IMR-90 (cell line): ENCODE measurements at regions not wholly inside any gene's neighbourhood (a gene's known extent, or its start where the extent isn't known, plus 50 kb on each side); places are given as distances from the start of the nearest gene placed in this dataset.

Experiments
- ATAC-seq: fragments of 200-7000 bp; cut with Tn5 transposase; 2 replicates; pipeline ENCODE4 v1.9.1; 2020; ENCODE audit warnings: low read depth, mild to moderate bottlenecking, moderate library complexity
- BruUV-seq: library from RNA; stranded (reverse); fragments of 400-500 nt; replicated peaks from 2 replicates; lab custom pipeline; 2021; lab: Mats Ljungman, UMichigan
- CTCF ChIA-PET: fragments of 300-600 bp; formaldehyde crosslinking; extraction: SDS; loops from one replicate; lab custom pipeline; 2021; ENCODE audit warnings: antibody characterized with exemption; lab: Yijun Ruan, JAX
- POLR2A ChIA-PET: fragments of 300-600 bp; sonication (Branson Sonifier 250); formaldehyde crosslinking; loops from one replicate; lab custom pipeline; 2022; ENCODE audit warnings: antibody characterized with exemption; ENCODE audit not compliant: unreplicated experiment; lab: Charles Lee
- DNase-seq: peaks from one replicate; pipeline ENCODE4 v3.0.0; 2013
- H2AFZ ChIP-seq: replicated peaks from 2 replicates; pipeline ENCODE3; 2013; ENCODE audit warnings: low read length, mild to moderate bottlenecking; ENCODE audit not compliant: poor library complexity
- H2AK5ac ChIP-seq: 2 replicates; pipeline ENCODE4 v1.6.1; 2013; ENCODE audit warnings: low read depth, low read length, inconsistent platforms
- H2AK9ac ChIP-seq: replicated peaks from 2 replicates; pipeline ENCODE3; 2013; ENCODE audit warnings: mild to moderate bottlenecking, low read depth, low read length, moderate library complexity; ENCODE audit not compliant: poor library complexity
- H2BK120ac ChIP-seq: 2 replicates; pipeline ENCODE4 v1.6.1; 2013; ENCODE audit warnings: low read depth, low read length, inconsistent platforms
- H2BK15ac ChIP-seq: 3 replicates; pipeline ENCODE4 v1.6.1; 2013; ENCODE audit warnings: low read depth, low read length, inconsistent platforms
- H2BK20ac ChIP-seq: 2 replicates; pipeline ENCODE4 v1.6.1; 2013; ENCODE audit warnings: low read depth, mild to moderate bottlenecking, inconsistent platforms, low read length, moderate library complexity
- H2BK5ac ChIP-seq: 2 replicates; pipeline ENCODE4 v1.6.1; 2013; ENCODE audit warnings: mild to moderate bottlenecking, low read depth, low read length, inconsistent platforms; ENCODE audit not compliant: poor library complexity, severe bottlenecking
- H3K14ac ChIP-seq: replicated peaks from 2 replicates; pipeline ENCODE4 v1.6.1; 2013; ENCODE audit warnings: low read depth, low read length, inconsistent platforms
- H3K18ac ChIP-seq: 2 replicates; pipeline ENCODE4 v1.6.1; 2013; ENCODE audit warnings: low read depth, low read length, control low read depth
- H3K23ac ChIP-seq: 2 replicates; pipeline ENCODE4 v1.6.1; 2013; ENCODE audit warnings: low read depth, low read length, inconsistent platforms
- H3K27ac ChIP-seq: 2 replicates; pipeline ENCODE4 v1.5.1; 2013; ENCODE audit warnings: mild to moderate bottlenecking, control low read depth, low read length; ENCODE audit not compliant: insufficient read depth
- H3K27me3 ChIP-seq: 2 replicates; pipeline ENCODE4 v1.6.1; 2013; ENCODE audit warnings: low read length; ENCODE audit not compliant: control insufficient read depth, insufficient read depth
- H3K36me3 ChIP-seq: 2 replicates; pipeline ENCODE4 v1.6.1; 2013; ENCODE audit warnings: low read length, mixed read lengths; ENCODE audit not compliant: control insufficient read depth, insufficient read depth
- H3K4ac ChIP-seq: 2 replicates; pipeline ENCODE4 v1.6.1; 2013; ENCODE audit warnings: low read depth, low read length, inconsistent platforms
- H3K4me1 ChIP-seq: 2 replicates; pipeline ENCODE4 v1.6.1; 2013; ENCODE audit warnings: low read length, mixed read lengths; ENCODE audit not compliant: control insufficient read depth, insufficient read depth
- H3K4me2 ChIP-seq: 2 replicates; pipeline ENCODE4 v1.6.1; 2013; ENCODE audit warnings: low read depth, mild to moderate bottlenecking, control low read depth, low read length, moderate library complexity
- H3K4me3 ChIP-seq: 2 replicates; pipeline ENCODE4 v1.5.1; 2013; ENCODE audit warnings: low read depth, mild to moderate bottlenecking, control low read depth, low read length, moderate library complexity; ENCODE audit not compliant: insufficient read depth
- H3K56ac ChIP-seq: 2 replicates; pipeline ENCODE4 v1.6.1; 2013; ENCODE audit warnings: low read length, inconsistent platforms; ENCODE audit not compliant: insufficient read depth; ENCODE audit errors: extremely low read depth
- H3K79me1 ChIP-seq, 2 experiments: 2 replicates each; pipeline ENCODE4 v1.6.1; 2013; ENCODE audit warnings: low read length in 2 of 2, inconsistent platforms in 1 of 2, low read depth in 1 of 2
- H3K9ac ChIP-seq: 2 replicates; pipeline ENCODE4 v1.6.1; 2013; ENCODE audit warnings: low read depth, low read length, control low read depth
- H3K9me1 ChIP-seq: 2 replicates; pipeline ENCODE4 v1.6.1; 2013; ENCODE audit warnings: low read length, inconsistent platforms; ENCODE audit not compliant: insufficient read depth
- H3K9me3 ChIP-seq: 2 replicates; pipeline ENCODE4 v1.6.1; 2013; ENCODE audit warnings: low read length; ENCODE audit not compliant: control insufficient read depth, insufficient read depth
- H4K20me1 ChIP-seq: 2 replicates; pipeline ENCODE4 v1.6.1; 2013; ENCODE audit warnings: low read length, inconsistent platforms; ENCODE audit not compliant: insufficient read depth
- H4K5ac ChIP-seq: 2 replicates; pipeline ENCODE4 v1.6.1; 2013; ENCODE audit warnings: mild to moderate bottlenecking, low read depth, low read length, control low read depth
- H4K8ac ChIP-seq, 2 experiments: 2 replicates each; pipeline ENCODE4 v1.6.1; 2013; ENCODE audit warnings: low read depth in 2 of 2, low read length in 2 of 2, control low read depth in 1 of 2, inconsistent platforms in 1 of 2
- H4K91ac ChIP-seq: 2 replicates; pipeline ENCODE4 v1.6.1; 2013; ENCODE audit warnings: low read depth, low read length, inconsistent platforms; ENCODE audit not compliant: insufficient read depth
- CEBPB ChIP-seq: IDR thresholded peaks from 2 replicates; pipeline ENCODE4 v1.6.1; 2012; ENCODE audit warnings: low read depth, low read length, improper control_type of control experiment
- ELK1 ChIP-seq: fragments of 150-350 bp; IDR thresholded peaks from 2 replicates; pipeline ENCODE4 v1.6.1; 2016; ENCODE audit warnings: low read depth, mild to moderate bottlenecking, low read length, moderate library complexity, borderline replicate concordance
- MAFK ChIP-seq: IDR thresholded peaks from 2 replicates; pipeline ENCODE4 v1.6.1; 2012; ENCODE audit warnings: low read depth, low read length, improper control_type of control experiment
- POLR2A ChIP-seq: IDR thresholded peaks from 2 replicates; pipeline ENCODE4 v1.6.1; 2012; ENCODE audit warnings: mild to moderate bottlenecking, low read depth, low read length
- RAD21 ChIP-seq: IDR thresholded peaks from 2 replicates; pipeline ENCODE4 v1.6.1; 2012; ENCODE audit warnings: low read length, improper control_type of control experiment
- RCOR1 ChIP-seq: IDR thresholded peaks from 2 replicates; pipeline ENCODE4 v1.6.1; 2012; ENCODE audit warnings: mild to moderate bottlenecking, low read length, improper control_type of control experiment; ENCODE audit not compliant: insufficient replicate concordance
- RFX5 ChIP-seq: IDR thresholded peaks from 2 replicates; pipeline ENCODE4 v1.8.0; 2012; ENCODE audit warnings: low read depth, mild to moderate bottlenecking, low read length, moderate library complexity
- SMC3 ChIP-seq: fragments of 150-350 bp; IDR thresholded peaks from 2 replicates; pipeline ENCODE4 v1.6.1; 2016; ENCODE audit warnings: low read depth, mild to moderate bottlenecking, antibody characterized with exemption, low read length, moderate library complexity
- WGBS, 2 experiments: methylation state at CpG; one replicate each; pipeline versions ENCODE4 v1.1.5 to v1.1.7; 2013; ENCODE audit warnings: missing lambda C conversion rate in 2 of 2; ENCODE audit not compliant: insufficient read length in 1 of 2; ENCODE audit errors: extremely low coverage in 2 of 2; 5-methylcytosine and 5-hydroxymethylcytosine counted together
- dilution Hi-C: fragments of 300-500 bp; cut with HindIII; formaldehyde crosslinking; loops from one replicate; pipeline ENCODE4 v1.14.3; 2018; ENCODE audit warnings: low sequenced_read_pairs; ENCODE audit not compliant: unreplicated experiment
- in situ Hi-C: fragments of 300-500 bp; cut with MboI; formaldehyde crosslinking; loops from 3 replicates; pipeline ENCODE4 v1.14.3; 2019; ENCODE audit warnings: low sequenced_read_pairs, inconsistent platforms, mixed read lengths
- intact Hi-C: fragments of 100-400 bp; cut with micrococcal nuclease; formaldehyde crosslinking; loops from 2 replicates; pipeline ENCODE4 v1.10.0; 2022
- TF ChIP-seq, protein P1 (sequence below): conservative IDR thresholded peaks from 2 replicates; pipeline ENCODE4 v1.5.1; 2012; ENCODE audit warnings: mild to moderate bottlenecking, low read depth, low read length, improper control_type of control experiment

GRCh38 chr2:60260639-60261296 lies 292.7 kb downstream of the BCL11A start:
- dilution Hi-C loops, result no loop called here

More at GRCh38 chr2:60260639-60261296, 292.7 kb downstream of the BCL11A start:
- Histone ChIP-seq H4K91ac (no peak overlapping the region), H3K79me1 (no peaks in the 10 kb centered on the region), H3K9ac (no peak overlapping the region), H3K4me1 (no peaks in the 10 kb centered on the region), H4K8ac (no peak overlapping the region), H4K5ac (no peak overlapping the region), H2BK5ac (no peak overlapping the region), H3K27ac (no peak overlapping the region), H2AK9ac (no peak overlapping the region), H3K4me2 (no peak overlapping the region), H2BK20ac (no peak overlapping the region), H3K4ac (no peak overlapping the region), H3K9me1 (no peaks in the 10 kb centered on the region), H3K27me3 (no peaks in the 10 kb centered on the region), H3K14ac (no peak overlapping the region), H3K9me3 (no peaks in the 10 kb centered on the region), H2AFZ (no peak overlapping the region), H3K36me3 (no peaks in the 10 kb centered on the region), H2BK15ac (no peak overlapping the region), H3K18ac (no peak overlapping the region), H3K56ac (no peak overlapping the region), H4K20me1 (no peaks in the 10 kb centered on the region), H3K23ac (no peak overlapping the region), H3K4me3 (no peak overlapping the region), H2BK120ac (no peak overlapping the region), H2AK5ac (no peak overlapping the region)
- ATAC-seq (no peak), DNase-seq (no peak)
- no peak for TF ChIP-seq ELK1
- no peak for TF ChIP-seq CEBPB
- TF ChIP-seq SMC3, result no peak
- TF ChIP-seq, protein P1, sequence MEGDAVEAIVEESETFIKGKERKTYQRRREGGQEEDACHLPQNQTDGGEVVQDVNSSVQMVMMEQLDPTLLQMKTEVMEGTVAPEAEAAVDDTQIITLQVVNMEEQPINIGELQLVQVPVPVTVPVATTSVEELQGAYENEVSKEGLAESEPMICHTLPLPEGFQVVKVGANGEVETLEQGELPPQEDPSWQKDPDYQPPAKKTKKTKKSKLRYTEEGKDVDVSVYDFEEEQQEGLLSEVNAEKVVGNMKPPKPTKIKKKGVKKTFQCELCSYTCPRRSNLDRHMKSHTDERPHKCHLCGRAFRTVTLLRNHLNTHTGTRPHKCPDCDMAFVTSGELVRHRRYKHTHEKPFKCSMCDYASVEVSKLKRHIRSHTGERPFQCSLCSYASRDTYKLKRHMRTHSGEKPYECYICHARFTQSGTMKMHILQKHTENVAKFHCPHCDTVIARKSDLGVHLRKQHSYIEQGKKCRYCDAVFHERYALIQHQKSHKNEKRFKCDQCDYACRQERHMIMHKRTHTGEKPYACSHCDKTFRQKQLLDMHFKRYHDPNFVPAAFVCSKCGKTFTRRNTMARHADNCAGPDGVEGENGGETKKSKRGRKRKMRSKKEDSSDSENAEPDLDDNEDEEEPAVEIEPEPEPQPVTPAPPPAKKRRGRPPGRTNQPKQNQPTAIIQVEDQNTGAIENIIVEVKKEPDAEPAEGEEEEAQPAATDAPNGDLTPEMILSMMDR, result no peak
- no peak for TF ChIP-seq RAD21
- no peak for TF ChIP-seq POLR2A
- no peak for TF ChIP-seq MAFK
- TF ChIP-seq RCOR1, result no peak
- TF ChIP-seq RFX5, result no peak
- no CpG with 5 or more reads among the region's 13 CpGs for WGBS, 2 experiments
- no TSS peak for BruUV-seq
- ChIA-PET POLR2A (no interaction called here), CTCF (interaction anchor here (0.6 kb wide), 2 partner anchors 183 to 1672 kb away, joined by 3 read pairs; no protein-coding TSS in a partner anchor)
- in situ Hi-C loops, result no loop called here
- intact Hi-C loops, result no loop called here
